Mesenchymal stem cell (in vitro differentiated cells and primary cell): ENCODE measurements at regions not wholly inside any gene's neighbourhood (a gene's known extent, or its start where the extent isn't known, plus 50 kb on each side); places are given as distances from the start of the nearest gene placed in this dataset.

Experiments
- DNase-seq: peaks from one replicate; pipeline ENCODE4 v3.0.0-alpha.2; 2013
- H2AFZ ChIP-seq: one replicate; pipeline ENCODE4 v1.6.1; 2013; ENCODE audit warnings: low read depth, mild to moderate bottlenecking, control low read depth, inconsistent platforms, low read length, moderate library complexity
- H2AK5ac ChIP-seq: 2 replicates; pipeline ENCODE4 v1.6.1; 2013; ENCODE audit warnings: low read length, moderate library complexity, mild to moderate bottlenecking, inconsistent platforms; ENCODE audit not compliant: severe bottlenecking
- H2BK120ac ChIP-seq: one replicate; pipeline ENCODE4 v1.6.1; 2013; ENCODE audit warnings: low read depth, mild to moderate bottlenecking, inconsistent platforms, low read length, moderate library complexity
- H2BK12ac ChIP-seq, 2 experiments: one replicate each; pipeline ENCODE4 v1.6.1; 2013; ENCODE audit warnings: inconsistent platforms in 2 of 2, low read length in 2 of 2, mild to moderate bottlenecking in 2 of 2, moderate library complexity in 2 of 2, control low read depth in 1 of 2
- H2BK15ac ChIP-seq: one replicate; pipeline ENCODE4 v1.6.1; 2013; ENCODE audit warnings: mild to moderate bottlenecking, low read depth, inconsistent platforms; ENCODE audit not compliant: poor library complexity, severe bottlenecking
- H2BK5ac ChIP-seq: 2 replicates; pipeline ENCODE4 v1.6.1; 2013; ENCODE audit warnings: low read depth, mild to moderate bottlenecking, low read length, control low read depth, inconsistent platforms; ENCODE audit not compliant: poor library complexity, severe bottlenecking
- H3K14ac ChIP-seq, 2 experiments: one replicate each; pipeline ENCODE4 v1.6.1; 2013; ENCODE audit warnings: inconsistent platforms in 2 of 2, low read length in 2 of 2, control low read depth in 1 of 2, mild to moderate bottlenecking in 1 of 2, moderate library complexity in 1 of 2
- H3K18ac ChIP-seq, 2 experiments: one replicate each; pipeline ENCODE4 v1.6.1; 2013; ENCODE audit warnings: inconsistent platforms in 2 of 2, low read length in 2 of 2, control low read depth in 1 of 2, low read depth in 1 of 2, mild to moderate bottlenecking in 1 of 2
- H3K23ac ChIP-seq, 2 experiments: one replicate each; pipeline ENCODE4 v1.6.1; 2013; ENCODE audit warnings: inconsistent platforms in 2 of 2, low read length in 2 of 2, mild to moderate bottlenecking in 2 of 2, moderate library complexity in 2 of 2, control low read depth in 1 of 2
- H3K27ac ChIP-seq: 2 replicates; pipeline ENCODE4 v1.5.1; 2013; ENCODE audit warnings: mild to moderate bottlenecking, moderate library complexity, low read length, control low read depth, inconsistent platforms; ENCODE audit not compliant: poor library complexity, severe bottlenecking
- H3K27me3 ChIP-seq, 2 experiments: 2 replicates each; pipeline versions ENCODE4 v1.6.1 to v1.7.0; 2013; ENCODE audit warnings: low read length in 2 of 2, mild to moderate bottlenecking in 2 of 2, moderate library complexity in 2 of 2, control low read depth in 1 of 2, inconsistent platforms in 1 of 2; ENCODE audit not compliant: control insufficient read depth in 1 of 2, insufficient read depth in 1 of 2
- H3K36me3 ChIP-seq, 2 experiments: 2 replicates each; pipeline versions ENCODE4 v1.6.1 to v1.7.0; 2013; ENCODE audit warnings: low read length in 2 of 2, control low read depth in 1 of 2, inconsistent platforms in 1 of 2, low read depth in 1 of 2, mild to moderate bottlenecking in 1 of 2; ENCODE audit not compliant: insufficient read depth in 2 of 2, control insufficient read depth in 1 of 2
- H3K4ac ChIP-seq, 2 experiments: one replicate each; pipeline ENCODE4 v1.6.1; 2013; ENCODE audit warnings: inconsistent platforms in 2 of 2, low read length in 2 of 2, mild to moderate bottlenecking in 2 of 2, moderate library complexity in 2 of 2, control low read depth in 1 of 2, low read depth in 1 of 2
- H3K4me1 ChIP-seq: 2 replicates; pipeline ENCODE4 v1.6.1; 2013; ENCODE audit warnings: low read depth, low read length, control low read depth; ENCODE audit not compliant: control insufficient read depth, insufficient read depth
- H3K4me2 ChIP-seq: 2 replicates; pipeline ENCODE4 v1.6.1; 2013; ENCODE audit warnings: low read length, mild to moderate bottlenecking, inconsistent platforms; ENCODE audit not compliant: poor library complexity, severe bottlenecking
- H3K4me3 ChIP-seq, 2 experiments: 2 replicates each; pipeline versions ENCODE4 v1.5.1 to v1.7.0; 2013; ENCODE audit warnings: low read length in 2 of 2, mild to moderate bottlenecking in 2 of 2, control low read depth in 1 of 2, low read depth in 1 of 2; ENCODE audit not compliant: insufficient read depth in 1 of 2
- H3K79me1 ChIP-seq: replicated peaks from 2 replicates; pipeline ENCODE4 v1.6.1; 2013; ENCODE audit warnings: mild to moderate bottlenecking, control low read depth, low read length, inconsistent platforms; ENCODE audit not compliant: poor library complexity, severe bottlenecking
- H3K9ac ChIP-seq: 2 replicates; pipeline ENCODE4 v1.7.0; 2013; ENCODE audit warnings: mild to moderate bottlenecking, low read length, moderate library complexity
- H3K9me3 ChIP-seq: 2 replicates; pipeline ENCODE4 v1.7.0; 2013; ENCODE audit warnings: mild to moderate bottlenecking, low read length; ENCODE audit not compliant: control insufficient read depth
- H4K8ac ChIP-seq: one replicate; pipeline ENCODE4 v1.6.1; 2013; ENCODE audit warnings: inconsistent platforms, mild to moderate bottlenecking, low read length, moderate library complexity
- H4K91ac ChIP-seq: one replicate; pipeline ENCODE4 v1.6.1; 2013; ENCODE audit warnings: mild to moderate bottlenecking, low read length, inconsistent platforms
- WGBS: methylation state at CpG from one replicate; pipeline ENCODE4 v1.1.7; 2013; ENCODE audit warnings: mixed read lengths; 5-methylcytosine and 5-hydroxymethylcytosine counted together

DNA sequence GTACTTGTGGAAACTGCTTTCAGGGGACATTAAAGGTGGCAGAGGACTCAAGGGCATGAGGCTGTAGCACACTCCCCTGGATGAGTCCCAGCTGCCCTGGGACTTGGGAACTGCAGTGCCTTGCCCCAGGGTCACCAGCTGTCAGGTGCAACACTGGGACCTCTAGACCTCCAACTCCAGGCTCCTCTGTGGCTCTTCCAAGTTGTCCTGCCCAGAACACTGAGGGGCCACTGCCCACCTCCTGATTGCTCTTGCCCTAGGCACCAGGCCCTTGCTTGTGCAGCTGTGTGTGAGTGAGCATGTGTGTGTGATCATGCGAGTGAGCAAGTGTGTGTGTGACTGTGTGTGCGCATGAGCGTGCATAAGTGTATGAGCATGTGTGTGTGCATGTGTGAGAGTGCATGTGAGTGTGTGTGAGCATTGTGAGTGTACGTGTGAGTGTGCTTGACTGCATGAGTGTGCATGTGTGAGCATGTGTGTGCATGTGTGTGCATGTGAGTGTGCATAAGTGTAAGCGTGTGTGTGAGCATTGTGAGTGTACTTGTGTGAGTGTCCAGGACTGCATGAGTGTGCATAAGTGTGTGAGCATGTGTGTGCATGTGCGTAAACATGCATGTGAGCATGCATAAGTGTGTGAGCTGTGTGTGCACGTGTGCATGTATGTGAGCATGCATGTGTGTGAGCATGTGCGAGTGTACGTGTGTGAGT is 301.5 kb downstream of the NDUFA10 start:
- Histone ChIP-seq H3K79me1 (no peaks in the 10 kb centered on the region), H2AK5ac (no peak overlapping the region), H3K27me3 (peaks cover 0 to 24% of the 10 kb centered on the region in 2 experiments), H2BK120ac (no peak overlapping the region), H3K27ac (no peak overlapping the region), H4K8ac (no peak overlapping the region), H3K9me3 (no peaks in the 10 kb centered on the region), H2BK5ac (no peak overlapping the region), H4K91ac (peak overlapping the region; percentile 55), H2BK15ac (no peak overlapping the region), H3K14ac (no peak overlapping the region), H3K36me3 (no peaks in the 10 kb centered on the region), H3K23ac (peak overlapping the region in 1 of 2 experiments; percentile 16), H3K4ac (no peak overlapping the region), H3K4me3 (no peak overlapping the region), H3K4me1 (no peaks in the 10 kb centered on the region), H2BK12ac (no peak overlapping the region), H3K18ac (no peak overlapping the region), H3K9ac (no peak overlapping the region), H3K4me2 (no peak overlapping the region), H2AFZ (no peak overlapping the region)
- DNase-seq, result no peak
- 86% methylated on average over 9 of the region's 9 CpGs for WGBS

GRCh38 chr2:239722760-239723470 is 302.2 kb downstream of the NDUFA10 start:
- H3K27ac ChIP-seq, result no peak overlapping the region
- H2AFZ ChIP-seq, result no peak overlapping the region
- H4K8ac ChIP-seq, result no peak overlapping the region
- no peak overlapping the region for H2AK5ac ChIP-seq
- H3K36me3 ChIP-seq, result no peaks in the 10 kb centered on the region
- no peak overlapping the region for H3K18ac ChIP-seq
- no peaks in the 10 kb centered on the region for H3K4me1 ChIP-seq
- no peak overlapping the region for H4K91ac ChIP-seq
- no peak overlapping the region for H3K14ac ChIP-seq
- H3K4me3 ChIP-seq, result no peak overlapping the region
- no peak overlapping the region for H3K9ac ChIP-seq
- no peak overlapping the region for H2BK5ac ChIP-seq
- no peak for DNase-seq
- H3K79me1 ChIP-seq, result no peaks in the 10 kb centered on the region
- H2BK120ac ChIP-seq, result no peak overlapping the region
- 76% methylated on average over 16 of the region's 16 CpGs for WGBS
- H3K23ac ChIP-seq, result no peak overlapping the region
- H2BK12ac ChIP-seq, result no peak overlapping the region
- H3K4ac ChIP-seq, result no peak overlapping the region
- no peak overlapping the region for H2BK15ac ChIP-seq
- no peak overlapping the region for H3K4me2 ChIP-seq
- no peaks in the 10 kb centered on the region for H3K9me3 ChIP-seq
- H3K27me3 ChIP-seq, result peaks cover 0 to 24% of the 10 kb centered on the region in 2 experiments

GRCh38 chr2:239721991-239722759 is 303.0 kb downstream of the NDUFA10 start:
- Histone ChIP-seq H3K4ac (no peak overlapping the region), H3K9ac (no peak overlapping the region), H4K91ac (no peak overlapping the region), H2AK5ac (no peak overlapping the region), H2BK120ac (no peak overlapping the region), H3K79me1 (no peaks in the 10 kb centered on the region), H2BK12ac (no peak overlapping the region), H3K23ac (no peak overlapping the region), H3K18ac (no peak overlapping the region), H2BK15ac (no peak overlapping the region), H3K14ac (no peak overlapping the region), H2AFZ (no peak overlapping the region), H3K27ac (no peak overlapping the region), H3K4me1 (no peaks in the 10 kb centered on the region), H4K8ac (no peak overlapping the region), H3K9me3 (no peaks in the 10 kb centered on the region), H3K4me2 (no peak overlapping the region), H2BK5ac (no peak overlapping the region), H3K27me3 (peaks cover 0 to 24% of the 10 kb centered on the region in 2 experiments), H3K36me3 (no peaks in the 10 kb centered on the region), H3K4me3 (no peak overlapping the region)
- WGBS, result 75% methylated on average over 18 of the region's 18 CpGs
- no peak for DNase-seq

DNA sequence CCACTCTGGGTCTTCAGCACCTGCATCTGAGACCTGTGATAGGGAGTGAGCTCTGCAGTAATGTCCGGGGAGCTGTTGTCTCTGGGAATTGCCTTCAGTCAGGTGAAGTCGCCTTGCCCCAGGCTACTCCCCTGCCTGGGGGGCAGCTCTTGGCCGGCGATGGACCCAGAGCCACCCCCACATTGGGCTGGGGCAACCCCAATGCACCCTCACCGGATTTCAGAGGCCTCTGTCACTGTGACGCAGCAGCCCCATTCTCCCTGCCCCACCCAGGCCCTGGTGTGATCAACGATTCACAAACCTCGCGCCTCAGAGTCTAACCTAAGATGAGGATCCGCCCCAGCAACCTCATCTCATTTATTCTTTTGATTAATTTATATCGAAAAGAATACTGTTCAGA is 303.6 kb downstream of the NDUFA10 start:
- H3K36me3 ChIP-seq, result no peaks in the 10 kb centered on the region
- H3K27ac ChIP-seq, result no peak overlapping the region
- no peak overlapping the region for H3K4me2 ChIP-seq
- H3K9me3 ChIP-seq, result no peaks in the 10 kb centered on the region
- DNase-seq, result no peak
- no peak overlapping the region for H3K23ac ChIP-seq
- H3K9ac ChIP-seq, result no peak overlapping the region
- H4K91ac ChIP-seq, result no peak overlapping the region
- H2BK15ac ChIP-seq, result no peak overlapping the region
- no peak overlapping the region for H2BK5ac ChIP-seq
- H3K4me3 ChIP-seq, result no peak overlapping the region
- H3K27me3 ChIP-seq, result peaks cover 0 to 24% of the 10 kb centered on the region in 2 experiments
- no peak overlapping the region for H3K4ac ChIP-seq
- H3K4me1 ChIP-seq, result no peaks in the 10 kb centered on the region
- no peak overlapping the region for H2BK12ac ChIP-seq
- 81% methylated on average over 10 of the region's 11 CpGs for WGBS
- H2AK5ac ChIP-seq, result no peak overlapping the region
- no peak overlapping the region for H2BK120ac ChIP-seq
- no peak overlapping the region for H3K14ac ChIP-seq
- no peak overlapping the region for H3K18ac ChIP-seq
- no peak overlapping the region for H2AFZ ChIP-seq
- H3K79me1 ChIP-seq, result no peaks in the 10 kb centered on the region
- no peak overlapping the region for H4K8ac ChIP-seq
